GM12892 (cell line): ENCODE measurements at regions not wholly inside any gene's neighbourhood (a gene's known extent, or its start where the extent isn't known, plus 50 kb on each side); places are given as distances from the start of the nearest gene placed in this dataset.

Experiments
- POLR2A ChIP-seq: IDR thresholded peaks from 2 replicates; pipeline ENCODE4 v1.6.1; 2011; ENCODE audit warnings: low read depth, low read length, control low read depth
- POLR2AphosphoS5 ChIP-seq: IDR thresholded peaks from 2 replicates; pipeline ENCODE4 v1.6.1; 2011; ENCODE audit warnings: low read depth, low read length, control low read depth

- no peak for TF ChIP-seq POLR2AphosphoS5
- TF ChIP-seq POLR2A = no peak
Measured at GRCh38 chr6:18823782-18824386, 436.7 kb downstream of the RNF144B start.
